ENCODE measurements at regions not wholly inside any gene's neighbourhood (a gene's known extent, or its start where the extent isn't known, plus 50 kb on each side); places are given as distances from the start of the nearest gene placed in this dataset.

- Histone ChIP-seq H3K9ac (ENCODE audit: low read length) (no peak overlapping the region), H3K4me1 (ENCODE audit: low read length) (no peaks in the 10 kb centered on the region), H3K4me3 (ENCODE audit: low read length) (no peak overlapping the region), H3K27me3 (replicated peaks; ENCODE audit: insufficient read depth, low read length) (no peaks in the 10 kb centered on the region), H3K27ac (ENCODE audit: low read length) (no peak overlapping the region), H3F3A (ENCODE audit: insufficient read depth, low read length) (no peaks in the 10 kb centered on the region), H3K36me3 (replicated peaks; ENCODE audit: insufficient read depth, low read length) (no peaks in the 10 kb centered on the region), H3K4me2 (ENCODE audit: low read depth, low read length) (no peak overlapping the region), H3K9me3 (replicated peaks; ENCODE audit: insufficient read depth, low read length) (no peaks in the 10 kb centered on the region), H2AFZ (ENCODE audit: low read length) (no peak overlapping the region), H3K9me2 (replicated peaks; ENCODE audit: insufficient read depth, low read length) (no peaks in the 10 kb centered on the region), H4K20me1 (ENCODE audit: insufficient read depth, low read length) (no peaks in the 10 kb centered on the region), H3K79me2 (ENCODE audit: low read length) (no peaks in the 10 kb centered on the region)
- no peak for TF ChIP-seq EZH2phosphoT487 (IDR thresholded peaks at IDR 0.05; ENCODE audit: low read length)
- no peak for TF ChIP-seq CTCF (IDR thresholded peaks at IDR 0.05; ENCODE audit: low read length)
- TF ChIP-seq EZH2 (optimal IDR thresholded peaks at IDR 0.05; ENCODE audit: low read depth, low read length): no peak
- no peak for DNase-seq
Observed at GRCh38 chr2:7516484-7517063, 599.4 kb downstream of the RNF144A start.

GRCh38 chr2:7517088-7517487, 599.9 kb downstream of the RNF144A start:
- Histone ChIP-seq H2AFZ (ENCODE audit: low read length) (no peak overlapping the region), H3K27ac (ENCODE audit: low read length) (no peak overlapping the region), H3K4me1 (ENCODE audit: low read length) (no peaks in the 10 kb centered on the region), H3K9ac (ENCODE audit: low read length) (no peak overlapping the region), H3K9me2 (replicated peaks; ENCODE audit: insufficient read depth, low read length) (no peaks in the 10 kb centered on the region), H3F3A (ENCODE audit: insufficient read depth, low read length) (no peaks in the 10 kb centered on the region), H3K79me2 (ENCODE audit: low read length) (no peaks in the 10 kb centered on the region), H3K9me3 (replicated peaks; ENCODE audit: insufficient read depth, low read length) (no peaks in the 10 kb centered on the region), H4K20me1 (ENCODE audit: insufficient read depth, low read length) (no peaks in the 10 kb centered on the region), H3K4me2 (ENCODE audit: low read depth, low read length) (no peak overlapping the region), H3K36me3 (replicated peaks; ENCODE audit: insufficient read depth, low read length) (no peaks in the 10 kb centered on the region), H3K27me3 (replicated peaks; ENCODE audit: insufficient read depth, low read length) (no peaks in the 10 kb centered on the region), H3K4me3 (ENCODE audit: low read length) (no peak overlapping the region)
- TF ChIP-seq CTCF (IDR thresholded peaks at IDR 0.05; ENCODE audit: low read length): no peak
- TF ChIP-seq EZH2 (optimal IDR thresholded peaks at IDR 0.05; ENCODE audit: low read depth, low read length): no peak
- TF ChIP-seq EZH2phosphoT487 (IDR thresholded peaks at IDR 0.05; ENCODE audit: low read length): no peak
- DNase-seq: no peak

GRCh38 chr2:7517851-7518250, 600.6 kb downstream of the RNF144A start:
- no peaks in the 10 kb centered on the region for H3K79me2 ChIP-seq (ENCODE audit: low read length)
- H3K4me1 ChIP-seq (ENCODE audit: low read length): no peaks in the 10 kb centered on the region
- TF ChIP-seq EZH2 (optimal IDR thresholded peaks at IDR 0.05; ENCODE audit: low read depth, low read length) (no peak), CTCF (IDR thresholded peaks at IDR 0.05; ENCODE audit: low read length) (no peak), EZH2phosphoT487 (IDR thresholded peaks at IDR 0.05; ENCODE audit: low read length) (no peak)
- no peaks in the 10 kb centered on the region for H3K36me3 ChIP-seq (replicated peaks; ENCODE audit: insufficient read depth, low read length)
- no peak overlapping the region for H2AFZ ChIP-seq (ENCODE audit: low read length)
- no peaks in the 10 kb centered on the region for H3F3A ChIP-seq (ENCODE audit: insufficient read depth, low read length)
- H3K27ac ChIP-seq (ENCODE audit: low read length): no peak overlapping the region
- H4K20me1 ChIP-seq (ENCODE audit: insufficient read depth, low read length): no peaks in the 10 kb centered on the region
- H3K4me3 ChIP-seq (ENCODE audit: low read length): no peak overlapping the region
- no peaks in the 10 kb centered on the region for H3K9me2 ChIP-seq (replicated peaks; ENCODE audit: insufficient read depth, low read length)
- no peak for DNase-seq
- no peaks in the 10 kb centered on the region for H3K27me3 ChIP-seq (replicated peaks; ENCODE audit: insufficient read depth, low read length)
- H3K9me3 ChIP-seq (replicated peaks; ENCODE audit: insufficient read depth, low read length): no peaks in the 10 kb centered on the region
- no peak overlapping the region for H3K4me2 ChIP-seq (ENCODE audit: low read depth, low read length)
- H3K9ac ChIP-seq (ENCODE audit: low read length): no peak overlapping the region
